Lower leg skin (tissue), 3 donors: ENCODE measurements at regions not wholly inside any gene's neighbourhood (a gene's known extent, or its start where the extent isn't known, plus 50 kb on each side); places are given as distances from the start of the nearest gene placed in this dataset.

ENCODE experiments used
- CTCF ChIP-seq, 3 donors: fragments of 450-650 bp; IDR thresholded peaks; one replicate each; pipeline ENCODE4 v1.5.1; 2016; ENCODE audit warnings: antibody characterized with exemption in 3 of 3, mild to moderate bottlenecking in 3 of 3, moderate library complexity in 2 of 3
- POLR2A ChIP-seq, 2 donors: fragments of 450-650 bp; IDR thresholded peaks; one replicate each; pipeline ENCODE4 v1.6.1; 2016 to 2017; ENCODE audit warnings: antibody characterized with exemption in 2 of 2, mild to moderate bottlenecking in 1 of 2, moderate library complexity in 1 of 2

DNA sequence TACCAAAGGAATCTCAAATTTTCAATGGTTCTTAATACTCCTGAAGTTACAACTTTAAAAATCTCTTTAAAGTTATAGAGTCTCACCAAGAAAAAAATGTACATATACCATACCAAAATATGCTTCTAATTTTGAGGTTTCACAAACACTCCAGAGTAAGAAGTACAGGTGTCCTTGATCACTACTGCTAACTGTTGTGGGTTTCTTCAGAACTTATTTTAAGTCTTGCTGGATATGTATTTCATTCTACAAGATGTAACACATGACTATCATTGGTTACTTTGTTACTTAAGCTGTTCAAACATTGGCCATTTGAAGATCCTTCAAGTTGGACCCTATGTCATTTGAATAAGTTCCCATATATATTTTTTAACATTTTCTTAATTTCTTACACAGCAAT, 808.0 kb downstream of the PCDH19 start:
- TF ChIP-seq POLR2A (IDR thresholded peaks at IDR 0.05): no peak
- no peak for TF ChIP-seq CTCF (IDR thresholded peaks at IDR 0.05)
